ENCODE measurements at regions not wholly inside any gene's neighbourhood (a gene's known extent, or its start where the extent isn't known, plus 50 kb on each side); places are given as distances from the start of the nearest gene placed in this dataset.

DNA sequence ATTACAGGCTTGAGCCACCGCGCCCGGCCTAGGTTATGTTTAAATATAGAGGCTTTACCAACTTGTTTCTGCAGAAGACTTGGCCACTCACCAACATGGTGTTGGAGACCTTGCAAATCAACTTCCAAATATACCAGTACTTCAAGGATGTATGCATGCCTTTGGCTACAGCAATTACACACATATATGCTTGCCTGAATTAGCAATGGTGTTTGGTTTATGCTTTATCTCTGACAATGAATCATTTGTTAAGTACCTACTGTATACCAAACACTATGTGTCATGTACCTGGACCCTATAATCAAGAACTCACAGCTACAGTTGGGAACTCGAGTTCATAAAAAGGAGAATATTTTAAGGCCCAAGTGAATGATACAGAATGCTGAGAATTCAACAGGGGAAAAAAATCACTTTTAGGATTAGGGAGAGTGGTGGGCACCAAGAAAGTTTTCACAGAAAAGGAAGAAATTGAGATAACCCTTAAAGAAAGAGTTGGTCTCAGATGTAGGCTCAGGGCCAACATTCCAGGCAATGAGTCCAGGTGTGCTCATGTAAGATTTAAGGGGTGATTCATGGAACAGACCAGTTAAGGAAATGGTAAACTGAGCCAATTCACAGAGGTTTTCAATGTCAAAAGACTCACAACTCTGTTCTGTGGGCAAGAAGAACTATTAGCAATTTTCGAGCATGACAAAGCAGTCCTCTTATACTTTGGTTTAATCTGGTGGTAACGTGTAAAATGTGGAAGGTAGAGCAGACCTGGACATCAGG lies 98.9 kb downstream of the BCOR start:
- no peaks in the 10 kb centered on the region for H4K20me1 ChIP-seq (ENCODE audit: insufficient read depth)
- no peaks in the 10 kb centered on the region for H3K36me3 ChIP-seq (ENCODE audit: insufficient read depth)
- no peaks in the 10 kb centered on the region for H3K79me2 ChIP-seq (ENCODE audit: insufficient read depth, low read depth)
- TF ChIP-seq, protein P1, sequence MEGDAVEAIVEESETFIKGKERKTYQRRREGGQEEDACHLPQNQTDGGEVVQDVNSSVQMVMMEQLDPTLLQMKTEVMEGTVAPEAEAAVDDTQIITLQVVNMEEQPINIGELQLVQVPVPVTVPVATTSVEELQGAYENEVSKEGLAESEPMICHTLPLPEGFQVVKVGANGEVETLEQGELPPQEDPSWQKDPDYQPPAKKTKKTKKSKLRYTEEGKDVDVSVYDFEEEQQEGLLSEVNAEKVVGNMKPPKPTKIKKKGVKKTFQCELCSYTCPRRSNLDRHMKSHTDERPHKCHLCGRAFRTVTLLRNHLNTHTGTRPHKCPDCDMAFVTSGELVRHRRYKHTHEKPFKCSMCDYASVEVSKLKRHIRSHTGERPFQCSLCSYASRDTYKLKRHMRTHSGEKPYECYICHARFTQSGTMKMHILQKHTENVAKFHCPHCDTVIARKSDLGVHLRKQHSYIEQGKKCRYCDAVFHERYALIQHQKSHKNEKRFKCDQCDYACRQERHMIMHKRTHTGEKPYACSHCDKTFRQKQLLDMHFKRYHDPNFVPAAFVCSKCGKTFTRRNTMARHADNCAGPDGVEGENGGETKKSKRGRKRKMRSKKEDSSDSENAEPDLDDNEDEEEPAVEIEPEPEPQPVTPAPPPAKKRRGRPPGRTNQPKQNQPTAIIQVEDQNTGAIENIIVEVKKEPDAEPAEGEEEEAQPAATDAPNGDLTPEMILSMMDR (conservative IDR thresholded peaks at IDR 0.05; ENCODE audit: low read depth, low read length) = no peak
- no peak overlapping the region for H3K27ac ChIP-seq
- peaks cover 3% of the 10 kb centered on the region for H3K4me1 ChIP-seq (ENCODE audit: low read depth, poor library complexity, severe bottlenecking)
- no peak overlapping the region for H2AFZ ChIP-seq (ENCODE audit: low read depth)
- no peak overlapping the region for H3K4me2 ChIP-seq
- no peak overlapping the region for H3K9ac ChIP-seq
- no peaks in the 10 kb centered on the region for H3K27me3 ChIP-seq (ENCODE audit: insufficient read depth, low read depth)
- H3K4me3 ChIP-seq (IDR thresholded peaks at IDR 0.05; ENCODE audit: insufficient read depth, low read depth, low read length) = no peak overlapping the region
